ENCODE measurements at regions not wholly inside any gene's neighbourhood (a gene's known extent, or its start where the extent isn't known, plus 50 kb on each side); places are given as distances from the start of the nearest gene placed in this dataset.
A peak's percentile ranks its signal among the peaks of the same experiment; 100 is the strongest.

- no peaks in the 10 kb centered on the region for H3K36me3 ChIP-seq
- no peak overlapping the region for H3K4me3 ChIP-seq
- TF ChIP-seq, protein P1, sequence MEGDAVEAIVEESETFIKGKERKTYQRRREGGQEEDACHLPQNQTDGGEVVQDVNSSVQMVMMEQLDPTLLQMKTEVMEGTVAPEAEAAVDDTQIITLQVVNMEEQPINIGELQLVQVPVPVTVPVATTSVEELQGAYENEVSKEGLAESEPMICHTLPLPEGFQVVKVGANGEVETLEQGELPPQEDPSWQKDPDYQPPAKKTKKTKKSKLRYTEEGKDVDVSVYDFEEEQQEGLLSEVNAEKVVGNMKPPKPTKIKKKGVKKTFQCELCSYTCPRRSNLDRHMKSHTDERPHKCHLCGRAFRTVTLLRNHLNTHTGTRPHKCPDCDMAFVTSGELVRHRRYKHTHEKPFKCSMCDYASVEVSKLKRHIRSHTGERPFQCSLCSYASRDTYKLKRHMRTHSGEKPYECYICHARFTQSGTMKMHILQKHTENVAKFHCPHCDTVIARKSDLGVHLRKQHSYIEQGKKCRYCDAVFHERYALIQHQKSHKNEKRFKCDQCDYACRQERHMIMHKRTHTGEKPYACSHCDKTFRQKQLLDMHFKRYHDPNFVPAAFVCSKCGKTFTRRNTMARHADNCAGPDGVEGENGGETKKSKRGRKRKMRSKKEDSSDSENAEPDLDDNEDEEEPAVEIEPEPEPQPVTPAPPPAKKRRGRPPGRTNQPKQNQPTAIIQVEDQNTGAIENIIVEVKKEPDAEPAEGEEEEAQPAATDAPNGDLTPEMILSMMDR (IDR thresholded peaks at IDR 0.05; ENCODE audit: low read depth, low read length) = no peak
- no peaks in the 10 kb centered on the region for H3K9me3 ChIP-seq (ENCODE audit: low read depth)
- no peak for DNase-seq (ENCODE audit: low read depth in 1 of 2, low spot score in 1 of 2)
- H3K4me1 ChIP-seq (ENCODE audit: low read depth) = no peaks in the 10 kb centered on the region
- no peaks in the 10 kb centered on the region for H3K27me3 ChIP-seq
- no peak overlapping the region for H3K27ac ChIP-seq
Observed at GRCh38 chr11:36803084-36803483, 205.0 kb upstream of the RAG2 start.

DNA sequence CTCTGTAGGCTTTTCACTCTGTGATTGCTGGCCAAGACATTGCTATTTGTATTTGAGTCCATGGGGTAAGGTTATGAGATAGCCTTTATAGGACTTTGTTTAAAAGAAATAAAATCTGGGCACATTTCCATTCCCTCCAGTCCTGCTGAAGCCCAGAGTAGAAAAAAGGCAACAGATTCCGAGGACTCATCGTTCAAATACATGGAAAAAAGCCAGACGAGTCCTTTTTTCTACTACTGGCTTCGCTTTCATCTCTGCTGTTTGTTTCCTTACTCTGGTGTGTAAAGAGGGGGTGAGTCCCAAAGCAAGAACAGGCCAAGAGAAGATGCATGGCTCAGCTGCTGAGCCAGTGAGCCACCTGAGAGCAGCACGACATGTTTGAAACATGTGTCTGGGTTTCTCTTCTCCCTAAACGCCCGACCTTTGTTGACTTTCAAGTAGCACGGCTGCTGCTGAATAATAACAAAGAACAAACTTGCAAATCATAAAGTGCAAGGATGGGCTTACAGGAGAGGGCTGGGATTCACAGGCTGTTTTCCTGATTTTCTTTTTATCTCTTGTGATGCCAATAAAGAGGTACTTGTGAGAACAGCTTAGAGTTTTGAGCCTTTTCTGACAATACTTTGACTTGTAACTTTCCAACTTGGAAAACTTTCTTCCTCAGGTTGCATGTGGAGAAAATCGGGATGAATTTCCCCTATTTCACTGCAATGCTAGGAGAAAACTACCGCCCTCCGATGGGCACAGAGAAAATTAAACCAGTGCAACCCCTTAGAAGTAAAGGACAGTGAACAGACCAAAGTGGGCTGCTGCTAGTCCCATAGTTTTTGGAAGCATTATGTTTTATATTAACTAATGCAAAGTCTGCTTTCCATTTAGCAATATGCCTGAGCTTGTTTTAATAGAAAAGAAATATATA lies 195.2 kb upstream of the RAG2 start:
- Histone ChIP-seq H3K4me3 (no peak overlapping the region), H3K9me3 (ENCODE audit: low read depth) (no peaks in the 10 kb centered on the region), H3K4me1 (ENCODE audit: low read depth) (peaks cover 8% of the 10 kb centered on the region), H3K36me3 (no peaks in the 10 kb centered on the region), H3K27me3 (no peaks in the 10 kb centered on the region), H3K27ac (no peak overlapping the region)
- TF ChIP-seq, protein P1 (IDR thresholded peaks at IDR 0.05; ENCODE audit: low read depth, low read length) = peak; percentile 26
- peak in 1 of 2 donors; percentile 21 for DNase-seq (ENCODE audit: low read depth in 1 of 2, low spot score in 1 of 2)

GRCh38 chr11:36791957-36792356 lies 193.9 kb upstream of the RAG2 start:
- no peak for DNase-seq (ENCODE audit: low read depth in 1 of 2, low spot score in 1 of 2)
- H3K36me3 ChIP-seq = no peaks in the 10 kb centered on the region

DNA sequence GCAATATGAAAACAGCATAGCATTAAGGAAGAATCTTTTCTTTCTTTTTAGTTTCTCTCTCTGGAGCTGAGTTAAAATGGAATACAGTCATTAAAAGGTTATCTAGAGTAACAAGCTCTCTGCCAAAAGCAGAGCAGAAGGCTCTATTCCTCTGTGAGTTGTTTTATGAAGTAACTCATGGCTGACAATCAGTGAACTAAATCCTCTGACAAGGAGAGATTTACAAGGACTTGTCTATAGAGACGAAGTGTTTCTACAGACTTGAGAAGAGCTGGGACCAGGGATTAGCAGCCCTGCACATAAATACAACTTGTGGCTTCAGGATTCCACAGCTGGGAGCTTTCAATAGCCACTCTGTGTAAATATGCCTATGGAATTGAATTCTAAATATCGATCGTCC lies 192.5 kb upstream of the RAG2 start:
- H3K36me3 ChIP-seq = no peaks in the 10 kb centered on the region
- H3K27me3 ChIP-seq = no peaks in the 10 kb centered on the region
- DNase-seq (ENCODE audit: low read depth in 1 of 2, low spot score in 1 of 2) = peak in 1 of 2 donors; percentile 31
- TF ChIP-seq, protein P1 (IDR thresholded peaks at IDR 0.05; ENCODE audit: low read depth, low read length) = no peak
- no peaks in the 10 kb centered on the region for H3K9me3 ChIP-seq (ENCODE audit: low read depth)
- peaks cover 8% of the 10 kb centered on the region for H3K4me1 ChIP-seq (ENCODE audit: low read depth)
- no peak overlapping the region for H3K4me3 ChIP-seq
- peak overlapping the region; percentile 71 for H3K27ac ChIP-seq

More at GRCh38 chr11:36791957-36792356, 193.9 kb upstream of the RAG2 start:
- no peak overlapping the region for H3K27ac ChIP-seq
- no peaks in the 10 kb centered on the region for H3K27me3 ChIP-seq
- TF ChIP-seq, protein P1 (IDR thresholded peaks at IDR 0.05; ENCODE audit: low read depth, low read length) = no peak
- no peaks in the 10 kb centered on the region for H3K9me3 ChIP-seq (ENCODE audit: low read depth)
- H3K4me1 ChIP-seq (ENCODE audit: low read depth) = peaks cover 8% of the 10 kb centered on the region
- no peak overlapping the region for H3K4me3 ChIP-seq

- no peaks in the 10 kb centered on the region for H3K4me1 ChIP-seq (ENCODE audit: low read depth)
- no peaks in the 10 kb centered on the region for H3K36me3 ChIP-seq
- TF ChIP-seq, protein P1 (IDR thresholded peaks at IDR 0.05; ENCODE audit: low read depth, low read length) = no peak
- H3K27me3 ChIP-seq = peaks cover 3% of the 10 kb centered on the region
- H3K9me3 ChIP-seq (ENCODE audit: low read depth) = no peaks in the 10 kb centered on the region
- no peak for DNase-seq (ENCODE audit: low read depth in 1 of 2, low spot score in 1 of 2)
- H3K4me3 ChIP-seq = no peak overlapping the region
- H3K27ac ChIP-seq = no peak overlapping the region
Observed at GRCh38 chr11:36783808-36784207, 185.8 kb upstream of the RAG2 start.
